CD4-positive, alpha-beta T cell treated with Interferon gamma for 1 hour (primary cell): ENCODE measurements at regions not wholly inside any gene's neighbourhood (a gene's known extent, or its start where the extent isn't known, plus 50 kb on each side); places are given as distances from the start of the nearest gene placed in this dataset.

Source experiments
- DNase-seq: peaks from one replicate; pipeline ENCODE4 v3.0.0-alpha.2; 2020

- DNase-seq = no peak
Observed at GRCh38 chr18:10035281-10035991, 121.6 kb downstream of the VAPA start.

DNA sequence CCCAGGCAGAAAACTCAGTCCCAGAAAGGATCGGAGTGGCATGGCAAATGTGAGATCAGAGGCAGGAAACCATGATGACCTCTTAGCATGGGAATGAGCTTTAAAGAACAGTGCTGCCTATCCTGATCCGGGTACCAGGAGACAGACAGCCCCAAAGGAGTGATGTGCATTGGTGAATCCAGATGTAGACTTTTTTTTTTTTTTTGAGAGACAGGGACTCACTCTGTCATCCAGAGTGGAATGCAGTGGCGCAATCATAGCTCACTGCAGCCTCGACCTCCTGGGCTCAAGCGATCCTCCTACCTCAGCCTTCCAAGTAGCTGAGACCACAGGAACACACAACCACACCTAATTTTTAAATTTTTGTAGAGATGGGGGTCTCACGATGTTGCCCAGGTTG is 122.7 kb downstream of the VAPA start:
- DNase-seq = no peak

DNA sequence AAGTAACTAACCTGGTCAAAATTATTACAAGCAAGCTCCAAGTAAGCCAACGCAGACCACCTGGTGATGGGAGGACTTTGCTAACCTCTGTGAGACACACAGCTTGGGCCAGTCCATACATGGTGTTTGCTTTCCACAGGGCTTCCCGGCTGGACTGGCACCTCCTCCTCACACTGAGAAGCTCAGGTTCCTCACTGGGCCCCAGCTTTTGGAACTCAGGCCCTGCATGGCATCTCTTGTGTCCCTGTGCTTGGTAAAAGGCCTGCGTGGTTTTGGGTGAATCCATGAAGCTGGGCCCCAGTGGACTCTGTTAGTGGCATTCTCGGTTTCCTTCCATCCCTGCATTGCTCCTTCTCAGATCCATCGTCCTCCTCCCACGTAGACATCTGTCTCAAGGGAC is 123.4 kb downstream of the VAPA start:
- DNase-seq = no peak

DNA sequence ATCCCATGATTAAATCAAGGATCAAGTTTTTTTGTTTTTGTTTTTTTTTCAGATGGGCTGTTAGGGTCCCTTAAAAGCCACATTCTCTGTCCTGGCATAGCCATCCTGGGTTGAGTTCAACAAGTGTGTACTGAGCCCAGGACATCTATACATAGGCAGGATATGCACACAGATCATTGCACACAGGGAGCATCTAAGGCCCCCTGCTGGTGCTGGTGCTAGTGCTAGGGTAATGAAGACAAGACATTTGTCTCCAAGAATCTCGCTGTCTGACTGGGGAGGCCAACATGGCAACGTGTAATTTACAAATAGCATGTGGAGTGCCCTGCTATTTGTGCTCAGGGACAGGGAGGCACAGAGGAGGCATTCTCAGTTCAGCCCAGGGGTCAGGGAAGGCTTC is 124.5 kb downstream of the VAPA start:
- DNase-seq = no peak

DNA sequence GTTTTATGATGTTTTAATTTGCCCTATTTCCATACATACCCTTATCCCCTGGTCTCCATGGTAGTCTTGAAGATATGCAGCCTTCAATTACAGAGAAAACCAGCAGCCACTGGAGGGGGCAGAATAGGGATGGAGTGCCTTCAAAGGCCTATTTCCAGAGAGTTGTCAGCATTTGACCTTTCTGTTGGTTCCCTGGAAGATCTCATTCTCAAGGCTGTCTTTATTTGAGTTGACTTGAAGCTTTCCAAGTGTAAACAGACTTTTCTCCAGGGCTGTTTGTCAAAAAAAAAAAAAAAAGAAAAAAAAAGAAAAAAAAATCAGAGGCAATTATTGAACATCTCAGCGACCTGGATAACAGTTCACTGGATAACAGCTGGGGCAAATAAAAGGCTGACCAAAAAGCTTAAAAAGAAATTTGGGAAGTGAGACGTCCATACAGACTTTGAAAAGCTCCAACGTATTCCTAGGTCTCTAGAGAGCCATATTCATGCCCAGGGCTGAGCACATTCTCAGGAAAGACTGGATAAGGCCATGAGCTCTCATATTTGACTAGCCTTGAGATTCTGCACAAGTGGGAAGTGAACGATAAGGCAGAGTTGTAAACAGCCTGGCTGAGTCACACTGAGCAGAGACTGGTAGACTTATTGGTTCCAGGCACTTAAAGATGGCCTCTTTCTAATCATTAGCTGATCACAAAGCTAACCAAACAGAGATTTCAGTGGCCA is 126.6 kb downstream of the VAPA start:
- no peak for DNase-seq

DNA sequence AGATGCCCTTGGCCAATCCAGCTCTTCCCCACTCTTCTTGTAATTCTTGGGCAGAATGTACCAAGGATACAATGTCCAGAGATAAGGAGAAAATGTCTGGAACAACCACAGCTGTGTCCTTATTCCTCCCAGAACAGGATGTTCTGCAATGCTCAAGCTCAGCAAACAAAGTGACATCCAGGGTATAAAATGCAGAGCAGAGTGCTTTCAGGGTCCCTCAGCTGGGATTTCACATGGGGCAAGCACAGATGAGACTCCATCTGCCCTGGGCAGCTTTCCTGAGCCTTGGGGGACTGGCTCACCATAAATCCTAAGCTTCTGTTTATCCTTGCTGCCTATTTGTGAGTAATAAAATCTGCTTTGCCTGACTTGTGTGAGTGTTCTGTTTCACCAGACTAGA is 127.4 kb downstream of the VAPA start:
- no peak for DNase-seq

GRCh38 chr18:10042492-10042891 is 128.7 kb downstream of the VAPA start:
- DNase-seq = no peak

DNA sequence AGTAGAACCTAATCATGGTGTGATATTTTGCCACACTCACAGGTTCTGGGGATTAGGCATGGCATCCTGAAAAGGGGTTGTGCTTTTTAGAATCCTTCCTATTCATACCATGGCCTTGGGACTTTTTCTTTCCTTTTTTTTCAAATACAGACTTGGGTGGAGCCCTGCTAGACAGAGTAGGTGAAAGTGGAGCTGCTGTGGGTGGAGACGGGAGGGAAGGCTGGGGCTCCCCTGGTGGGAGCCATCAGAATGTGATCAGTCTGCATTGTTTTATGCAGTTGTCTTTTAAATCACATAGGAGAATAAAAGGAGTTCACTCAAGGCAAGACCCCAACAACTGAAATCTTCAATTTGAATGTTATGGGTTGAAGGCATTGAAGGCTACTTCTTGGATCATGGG is 130.2 kb downstream of the VAPA start:
- DNase-seq = no peak

- DNase-seq = no peak
Observed at GRCh38 chr18:10045296-10045891, 131.6 kb downstream of the VAPA start.

DNA sequence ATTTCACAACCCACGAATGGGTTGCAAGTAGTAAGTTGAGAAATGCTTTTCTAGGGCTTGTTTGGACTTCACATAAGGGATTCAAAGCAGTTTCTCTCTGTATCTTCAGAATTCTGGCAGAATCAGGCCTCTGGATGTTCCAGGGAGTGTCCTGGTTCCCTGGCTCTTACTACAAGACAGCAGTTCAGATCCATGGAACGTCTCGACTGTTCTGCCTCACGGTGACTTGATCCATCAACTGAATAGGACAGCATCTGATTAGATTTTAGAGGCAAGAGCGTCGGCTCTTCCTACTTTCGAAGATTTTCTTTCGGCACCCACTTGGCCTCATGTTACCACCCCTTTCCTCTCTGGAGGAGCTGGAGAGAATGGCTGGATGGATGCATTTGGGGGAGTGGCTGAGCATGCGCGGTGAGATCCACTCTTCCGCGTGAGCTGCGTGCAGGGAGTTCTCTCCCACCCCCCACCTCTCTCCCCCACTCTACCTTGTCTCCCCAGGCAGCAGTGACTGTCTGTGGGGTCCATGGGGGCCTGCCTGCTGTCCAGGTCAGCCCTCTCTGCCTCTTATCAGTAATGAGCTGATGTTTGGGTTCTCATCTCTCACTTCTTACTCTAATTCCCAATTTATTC is 132.5 kb downstream of the VAPA start:
- no peak for DNase-seq

GRCh38 chr18:10047237-10047636 is 133.4 kb downstream of the VAPA start:
- no peak for DNase-seq

DNA sequence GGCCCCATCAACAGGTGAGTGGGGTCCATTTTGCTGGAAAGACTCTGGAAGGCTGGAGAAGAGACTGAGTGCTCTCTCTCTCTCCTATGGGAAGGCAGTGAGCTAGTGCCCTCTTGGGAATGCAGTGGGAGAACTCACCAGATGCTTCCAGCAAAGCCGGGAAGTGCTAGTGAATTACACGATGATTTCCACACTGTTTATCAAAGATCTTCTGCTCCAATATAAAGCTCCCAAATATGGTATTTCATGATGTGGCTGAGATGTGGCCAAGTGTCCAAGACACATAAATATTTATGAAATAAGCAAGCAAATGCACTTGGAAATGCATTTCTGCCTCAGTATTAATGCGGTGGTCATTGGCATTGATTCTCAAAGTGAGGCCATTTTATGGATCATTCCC is 135.9 kb downstream of the VAPA start:
- DNase-seq = no peak

DNA sequence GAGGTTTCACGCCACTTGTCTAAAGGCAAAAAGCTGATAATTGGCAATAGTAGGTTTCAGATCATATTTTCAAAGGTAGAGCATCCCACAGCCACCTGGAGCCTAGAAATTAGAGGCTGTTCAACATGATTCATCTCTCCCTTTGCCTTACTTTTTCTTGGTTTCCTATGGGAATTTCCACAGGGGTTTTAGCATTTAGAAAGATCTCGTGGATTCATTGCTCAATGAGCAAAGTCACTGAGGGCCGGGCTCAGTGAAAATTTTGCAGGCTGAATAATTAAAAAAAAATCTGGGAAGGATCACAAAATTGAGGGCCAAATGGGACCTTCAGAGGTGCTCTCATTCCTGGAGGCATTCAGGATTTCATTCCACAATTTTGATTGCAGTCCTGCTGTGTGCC is 137.1 kb downstream of the VAPA start:
- DNase-seq = no peak

DNA sequence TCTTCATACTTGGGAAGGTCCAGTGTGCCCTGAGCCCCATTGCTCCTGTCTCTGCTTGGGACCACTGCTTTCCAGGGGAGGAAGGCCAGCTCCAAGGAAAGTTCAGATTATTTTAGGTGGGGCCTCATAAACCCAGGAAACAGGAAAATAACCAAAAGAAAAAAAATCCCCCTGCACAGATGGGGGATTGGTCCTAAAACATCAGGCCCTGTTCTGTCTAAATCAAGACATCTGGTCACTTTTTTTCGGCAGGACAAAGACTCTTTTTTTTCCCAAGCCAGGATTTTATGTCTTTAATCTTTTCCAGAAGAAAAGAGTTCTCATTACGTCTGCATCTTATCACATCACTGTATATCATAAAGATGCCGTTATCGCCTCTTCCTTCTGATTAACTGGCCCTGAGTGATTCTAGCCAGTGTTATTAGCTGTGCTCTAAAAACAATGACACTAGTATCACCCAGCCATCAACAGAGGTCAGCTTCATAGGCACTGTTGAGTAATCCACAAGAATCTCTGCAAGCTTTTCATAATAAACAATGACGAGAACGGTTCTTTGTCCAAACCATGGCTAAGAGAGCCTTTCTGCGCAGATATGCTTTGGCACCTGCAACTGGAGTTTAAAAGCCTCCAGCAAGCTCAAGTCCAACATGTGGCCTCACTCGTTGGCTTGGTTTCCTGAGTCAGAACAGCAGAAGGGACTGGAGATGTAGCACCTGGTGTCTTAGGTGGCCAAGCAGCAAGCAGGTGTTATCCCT is 138.2 kb downstream of the VAPA start:
- no peak for DNase-seq

DNA sequence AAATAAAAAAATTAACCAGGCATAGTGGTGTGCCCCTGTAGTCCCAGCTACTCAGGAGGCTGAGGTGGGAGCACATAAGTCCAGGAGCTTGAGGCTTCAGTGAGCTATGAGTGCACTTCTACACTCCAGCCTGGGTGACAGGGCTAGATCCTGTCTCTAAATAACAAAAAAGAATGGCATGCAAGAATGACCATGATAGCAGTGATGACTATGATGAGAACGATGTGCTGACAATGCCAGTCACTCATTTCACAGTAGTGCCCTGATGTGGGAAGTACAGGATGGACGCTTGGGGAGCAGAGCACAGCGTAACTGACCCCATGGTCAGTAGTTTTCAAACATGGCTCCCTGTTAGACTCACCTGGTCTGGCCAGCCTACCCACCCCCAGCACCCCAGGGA is 139.1 kb downstream of the VAPA start:
- no peak for DNase-seq

- no peak for DNase-seq
Observed at GRCh38 chr18:10053861-10054260, 140.0 kb downstream of the VAPA start.

DNA sequence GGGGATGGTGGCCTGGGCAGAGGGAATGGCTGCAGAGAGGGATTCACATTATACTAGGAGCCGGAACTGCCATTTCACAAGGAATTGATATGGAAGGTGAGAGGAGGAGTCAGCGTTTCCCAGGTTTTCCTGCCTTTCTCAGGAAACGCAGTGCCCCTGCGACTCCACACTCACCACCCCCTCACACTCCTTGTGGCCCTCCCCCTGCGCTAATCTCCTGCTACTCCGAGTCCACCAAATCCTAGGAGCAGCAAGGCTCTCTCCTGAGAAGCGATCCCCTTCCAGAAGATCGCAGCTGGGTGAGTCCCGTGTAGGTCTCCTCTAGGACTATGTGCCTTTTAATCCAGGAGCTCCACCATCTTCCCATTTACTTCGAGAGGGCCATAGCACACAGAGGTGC is 140.6 kb downstream of the VAPA start:
- no peak for DNase-seq

DNA sequence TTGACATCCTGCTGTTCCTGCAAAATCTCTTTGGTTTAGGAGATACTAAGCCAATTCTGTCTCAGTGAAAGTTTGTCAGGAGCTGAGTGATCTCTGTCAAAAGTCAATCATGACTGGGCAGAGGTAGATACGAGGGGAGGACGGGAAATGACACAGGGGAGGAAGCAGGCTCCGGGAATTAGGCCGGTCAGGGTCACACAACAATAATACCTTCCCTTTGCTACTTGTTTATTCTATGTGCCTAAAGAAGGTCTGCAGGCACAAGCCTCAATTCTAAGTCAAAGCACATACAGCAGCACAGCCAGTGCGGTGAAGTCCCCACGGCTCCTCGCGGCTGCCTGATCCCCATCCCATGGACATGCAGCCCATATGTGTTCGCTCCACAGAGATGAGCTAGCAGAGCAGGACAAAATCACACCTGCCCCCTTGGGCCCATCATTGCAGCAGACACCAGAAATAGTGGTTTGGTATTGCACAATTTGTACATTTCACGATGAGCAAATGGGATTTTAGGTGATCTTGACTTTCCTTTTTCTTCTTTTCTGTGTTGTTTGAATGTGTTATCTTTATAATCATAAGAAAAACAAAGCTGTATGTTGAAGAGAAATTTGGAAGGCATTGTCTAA is 141.4 kb downstream of the VAPA start:
- no peak for DNase-seq

GRCh38 chr18:10056506-10056905 is 142.7 kb downstream of the VAPA start:
- no peak for DNase-seq

DNA sequence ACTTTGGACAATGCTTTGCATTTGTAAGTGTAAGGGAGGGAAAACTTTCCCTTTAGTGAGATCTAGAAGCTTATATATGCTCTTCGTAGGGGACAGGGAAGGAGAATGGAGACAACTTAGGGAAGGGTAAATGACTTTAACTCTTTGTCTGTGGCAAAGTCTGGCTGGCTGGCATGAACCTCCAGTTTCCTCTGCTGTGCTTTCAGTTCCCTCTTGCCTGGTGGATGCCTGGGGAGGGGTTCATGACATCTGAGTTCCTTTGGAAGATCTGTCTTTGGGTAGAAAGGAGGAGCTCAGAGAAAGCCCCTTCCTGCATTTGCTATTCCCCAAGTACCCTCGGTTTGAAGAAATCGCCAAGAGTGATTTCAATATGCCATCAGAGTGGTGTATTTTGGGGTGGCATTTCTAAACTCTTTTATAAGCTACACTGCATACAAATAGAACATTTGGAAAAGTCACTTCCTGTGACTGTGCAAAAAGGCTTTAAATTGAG is 143.6 kb downstream of the VAPA start:
- DNase-seq = no peak

DNA sequence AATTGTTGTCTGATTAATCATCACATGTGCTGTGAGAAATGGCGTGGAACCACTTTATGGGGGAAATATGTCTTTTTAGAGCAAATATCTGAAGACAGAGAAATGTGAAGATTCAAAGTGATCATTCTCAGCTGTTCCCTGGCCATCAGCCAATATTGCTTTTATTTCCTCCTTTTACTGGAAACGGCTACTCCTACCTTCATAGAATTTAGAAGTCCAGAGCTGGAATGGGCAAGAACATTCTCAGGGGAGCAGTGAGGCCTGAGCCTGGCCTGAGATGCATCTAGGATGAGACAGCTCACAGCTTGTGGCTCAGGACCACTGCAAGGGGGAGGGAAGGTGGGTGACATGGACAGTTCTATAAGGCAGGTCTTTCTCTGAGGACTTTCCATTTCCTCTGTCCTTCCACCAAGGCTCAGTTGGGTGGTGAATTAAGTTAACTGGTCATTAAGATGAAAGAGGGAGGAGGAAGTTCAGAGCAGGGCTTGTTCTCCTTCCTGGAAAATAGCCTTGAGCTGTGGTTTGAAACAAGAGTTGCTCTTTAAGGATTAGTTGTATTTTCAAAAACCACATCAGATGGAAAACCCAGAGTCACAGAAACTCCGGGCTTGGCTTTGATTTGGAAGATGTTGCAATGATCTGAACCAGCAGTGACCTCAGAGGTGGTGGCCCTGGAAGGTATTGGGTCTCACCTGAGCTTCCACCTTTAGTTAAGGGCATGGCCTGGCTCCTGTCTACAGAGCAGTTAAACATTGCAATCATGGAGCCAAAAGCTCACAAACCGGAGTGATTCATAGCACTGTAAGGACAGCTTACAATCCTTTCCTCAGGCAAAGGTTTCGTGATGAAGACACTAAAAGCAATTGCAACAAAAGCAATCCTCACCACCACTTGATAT is 144.3 kb downstream of the VAPA start:
- DNase-seq = no peak
